Gastroesophageal sphincter (tissue), 4 donors: ENCODE measurements at regions not wholly inside any gene's neighbourhood (a gene's known extent, or its start where the extent isn't known, plus 50 kb on each side); places are given as distances from the start of the nearest gene placed in this dataset.

Experiments
- ATAC-seq: fragments of 150-250 bp; one replicate; pipeline ENCODE4 v1.9.1; 2016; ENCODE audit warnings: mild to moderate bottlenecking, moderate library complexity
- H3K27ac ChIP-seq, 4 donors: fragments of 200-600 bp; sonication (generic) in 3 of 4; 1 replicate in 3 of 4; 2 replicates in 1 of 4; pipeline ENCODE4 v1.5.1; 2016 to 2019
- H3K27me3 ChIP-seq: fragments of 200-600 bp; sonication (generic); one replicate; pipeline ENCODE4 v1.5.1; 2019
- H3K36me3 ChIP-seq, 2 donors: fragments of 200-600 bp; sonication (generic); one replicate each; pipeline ENCODE4 v1.5.1; 2019; ENCODE audit warnings: control low read depth in 1 of 2
- H3K4me1 ChIP-seq, 3 donors: fragments of 200-600 bp; sonication (generic); 1 replicate in 2 of 3; 2 replicates in 1 of 3; pipeline ENCODE4 v1.5.1; 2016 to 2019; ENCODE audit warnings: control low read depth in 2 of 3
- H3K4me3 ChIP-seq, 2 donors: fragments of 200-600 bp; sonication (generic); one replicate each; pipeline ENCODE4 v1.5.1; 2019; ENCODE audit warnings: mild to moderate bottlenecking in 1 of 2, moderate library complexity in 1 of 2
- H3K9me3 ChIP-seq, 3 donors: fragments of 200-600 bp; sonication (generic); one replicate each; pipeline ENCODE4 v1.5.1; 2017 to 2019; ENCODE audit warnings: control low read depth in 2 of 3
- EP300 ChIP-seq: sonication (generic); formaldehyde crosslinking; IDR thresholded peaks from one replicate; pipeline ENCODE4 v1.6.1; 2017; ENCODE audit warnings: antibody characterized with exemption, mild to moderate bottlenecking
- POLR2A ChIP-seq, 2 donors: fragments of 450-650 bp; IDR thresholded peaks; one replicate each; pipeline ENCODE4 v1.6.1; 2017; ENCODE audit warnings: antibody characterized with exemption in 2 of 2, mild to moderate bottlenecking in 2 of 2, moderate library complexity in 1 of 2
- POLR2AphosphoS5 ChIP-seq: sonication (generic); formaldehyde crosslinking; IDR thresholded peaks from one replicate; pipeline ENCODE4 v1.6.1; 2017; ENCODE audit warnings: antibody characterized with exemption
- WGBS, 2 donors: methylation state at CpG; one replicate each; pipeline ENCODE4 v1.1.5; 2018; ENCODE audit warnings: low coverage in 1 of 2; 5-methylcytosine and 5-hydroxymethylcytosine counted together
- TF ChIP-seq, protein P1 (sequence below), 4 experiments: fragments of 200-600 bp in 2 of 4; fragments of 450-650 bp in 2 of 4; sonication (generic) in 1 of 4; IDR thresholded peaks; one replicate each; pipeline ENCODE4 v1.5.1; 2017 to 2019; ENCODE audit warnings: antibody characterized with exemption in 4 of 4, mild to moderate bottlenecking in 2 of 4, moderate library complexity in 2 of 4

DNA sequence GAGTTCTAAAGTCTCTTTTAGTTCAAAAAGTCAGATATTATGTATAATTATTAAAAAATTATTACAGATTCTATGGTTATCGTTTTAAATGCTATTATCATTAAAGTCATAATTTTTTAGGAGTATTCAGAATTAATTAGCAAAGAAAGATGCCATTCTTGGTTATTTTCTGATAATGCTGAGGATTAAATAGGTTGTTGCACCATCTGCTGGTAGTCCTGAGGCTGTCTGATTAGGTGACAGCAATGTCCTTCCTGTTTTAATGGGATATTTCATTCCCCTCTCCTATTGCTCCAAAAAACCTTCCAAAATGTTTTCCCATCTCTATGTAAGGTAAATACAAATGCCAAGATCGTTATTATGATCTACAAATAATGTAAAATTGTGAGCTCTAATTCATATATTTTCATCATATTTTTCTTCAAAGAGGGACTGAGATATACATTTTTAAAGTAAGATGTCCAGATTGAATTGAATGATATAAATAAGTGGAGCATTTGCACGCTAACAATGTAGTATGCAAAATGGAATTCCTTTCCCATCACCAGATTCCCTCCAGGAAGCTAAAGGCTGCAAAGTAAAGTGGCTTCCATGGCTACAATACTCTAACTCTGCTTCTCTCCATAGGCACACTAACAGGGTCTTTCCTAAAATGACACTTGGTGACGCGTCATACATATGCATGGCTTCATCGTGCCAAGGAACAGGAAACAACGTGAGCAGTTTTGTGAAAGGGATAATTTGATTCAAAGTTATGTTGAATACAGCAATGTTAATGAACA lies 58.8 kb upstream of the AKR1E2 start:
- H3K27ac ChIP-seq, result peak overlapping the region in 2 of 4 donors; percentile 35 to 62
- H3K36me3 ChIP-seq, result no peaks in the 10 kb centered on the region
- ATAC-seq, result peak; percentile 34
- H3K9me3 ChIP-seq, result no peaks in the 10 kb centered on the region
- no peaks in the 10 kb centered on the region for H3K27me3 ChIP-seq
- WGBS, 2 donors, result 36 to 48% methylated on average over 7 of the region's 7 CpGs
- no peak overlapping the region for H3K4me3 ChIP-seq
- TF ChIP-seq, protein P1, sequence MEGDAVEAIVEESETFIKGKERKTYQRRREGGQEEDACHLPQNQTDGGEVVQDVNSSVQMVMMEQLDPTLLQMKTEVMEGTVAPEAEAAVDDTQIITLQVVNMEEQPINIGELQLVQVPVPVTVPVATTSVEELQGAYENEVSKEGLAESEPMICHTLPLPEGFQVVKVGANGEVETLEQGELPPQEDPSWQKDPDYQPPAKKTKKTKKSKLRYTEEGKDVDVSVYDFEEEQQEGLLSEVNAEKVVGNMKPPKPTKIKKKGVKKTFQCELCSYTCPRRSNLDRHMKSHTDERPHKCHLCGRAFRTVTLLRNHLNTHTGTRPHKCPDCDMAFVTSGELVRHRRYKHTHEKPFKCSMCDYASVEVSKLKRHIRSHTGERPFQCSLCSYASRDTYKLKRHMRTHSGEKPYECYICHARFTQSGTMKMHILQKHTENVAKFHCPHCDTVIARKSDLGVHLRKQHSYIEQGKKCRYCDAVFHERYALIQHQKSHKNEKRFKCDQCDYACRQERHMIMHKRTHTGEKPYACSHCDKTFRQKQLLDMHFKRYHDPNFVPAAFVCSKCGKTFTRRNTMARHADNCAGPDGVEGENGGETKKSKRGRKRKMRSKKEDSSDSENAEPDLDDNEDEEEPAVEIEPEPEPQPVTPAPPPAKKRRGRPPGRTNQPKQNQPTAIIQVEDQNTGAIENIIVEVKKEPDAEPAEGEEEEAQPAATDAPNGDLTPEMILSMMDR (IDR thresholded peaks at IDR 0.05), result peak; percentile 57 to 86 (median 77)
- no peak for TF ChIP-seq POLR2A (IDR thresholded peaks at IDR 0.05)
- peaks cover 7 to 33% (median 19%) of the 10 kb centered on the region in 3 donors for H3K4me1 ChIP-seq

DNA sequence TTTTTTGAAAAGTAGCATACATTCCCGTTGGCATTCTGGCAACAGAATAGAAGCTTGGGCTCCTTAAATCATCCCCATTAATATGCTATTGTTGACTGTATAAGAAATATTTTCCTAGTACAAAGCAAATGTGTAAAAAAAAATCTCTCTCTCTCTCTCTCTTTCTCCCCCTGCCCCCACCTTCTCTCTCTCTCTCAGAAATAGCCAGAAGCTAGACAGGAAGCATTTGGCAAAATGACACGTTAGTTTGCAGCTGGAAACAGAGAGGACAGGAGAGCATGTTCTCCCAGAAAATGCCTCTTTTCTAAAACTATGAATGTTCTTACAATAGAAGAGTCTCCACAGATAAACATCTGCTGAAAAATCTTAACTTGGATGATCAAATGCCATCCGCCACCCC lies 59.6 kb upstream of the AKR1E2 start:
- 21 to 52% methylated on average over 2 to 3 of the region's 3 CpGs for WGBS, 2 donors
- ATAC-seq, result no peak
- peak overlapping the region in 3 of 4 donors; percentile 11 to 62 (median 35) for H3K27ac ChIP-seq
- H3K4me3 ChIP-seq, result no peak overlapping the region
- peaks cover 7 to 28% (median 16%) of the 10 kb centered on the region in 3 donors for H3K4me1 ChIP-seq
- H3K27me3 ChIP-seq, result no peaks in the 10 kb centered on the region
- H3K36me3 ChIP-seq, result no peaks in the 10 kb centered on the region
- no peaks in the 10 kb centered on the region for H3K9me3 ChIP-seq
- TF ChIP-seq, protein P1 (IDR thresholded peaks at IDR 0.05), result no peak
- no peak for TF ChIP-seq POLR2AphosphoS5
- no peak for TF ChIP-seq POLR2A (IDR thresholded peaks at IDR 0.05)
- no peak for TF ChIP-seq EP300

DNA sequence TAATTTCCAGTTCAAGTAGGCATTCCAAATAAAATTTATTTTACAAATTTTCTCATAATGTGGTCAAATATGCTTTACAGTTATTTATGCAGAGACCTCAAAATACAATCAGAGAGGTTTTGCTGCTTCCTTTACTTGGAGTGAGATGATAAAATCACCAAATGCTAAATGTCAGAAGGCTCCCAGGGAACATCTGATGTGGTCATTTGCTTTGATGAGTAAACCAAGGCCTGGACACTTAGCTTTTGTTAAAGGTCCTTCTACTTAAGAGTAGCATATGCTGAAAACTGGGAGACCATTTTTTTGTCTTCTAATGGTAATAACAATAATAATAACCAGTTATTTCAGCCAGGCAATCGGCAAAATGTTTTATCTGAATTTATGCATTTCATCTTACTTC lies 60.6 kb upstream of the AKR1E2 start:
- no peaks in the 10 kb centered on the region for H3K9me3 ChIP-seq
- peaks cover 3 to 17% (median 7%) of the 10 kb centered on the region in 3 donors for H3K4me1 ChIP-seq
- H3K4me3 ChIP-seq, result no peak overlapping the region
- no peaks in the 10 kb centered on the region for H3K27me3 ChIP-seq
- no peak overlapping the region for H3K27ac ChIP-seq
- TF ChIP-seq, protein P1 (IDR thresholded peaks at IDR 0.05), result no peak
- no peak for TF ChIP-seq POLR2A (IDR thresholded peaks at IDR 0.05)
- no peak for TF ChIP-seq POLR2AphosphoS5
- TF ChIP-seq EP300, result no peak
- no peak for ATAC-seq
- H3K36me3 ChIP-seq, result no peaks in the 10 kb centered on the region
- WGBS, 2 donors, result 63 to 93% methylated on average over 1 of the region's 1 CpG

DNA sequence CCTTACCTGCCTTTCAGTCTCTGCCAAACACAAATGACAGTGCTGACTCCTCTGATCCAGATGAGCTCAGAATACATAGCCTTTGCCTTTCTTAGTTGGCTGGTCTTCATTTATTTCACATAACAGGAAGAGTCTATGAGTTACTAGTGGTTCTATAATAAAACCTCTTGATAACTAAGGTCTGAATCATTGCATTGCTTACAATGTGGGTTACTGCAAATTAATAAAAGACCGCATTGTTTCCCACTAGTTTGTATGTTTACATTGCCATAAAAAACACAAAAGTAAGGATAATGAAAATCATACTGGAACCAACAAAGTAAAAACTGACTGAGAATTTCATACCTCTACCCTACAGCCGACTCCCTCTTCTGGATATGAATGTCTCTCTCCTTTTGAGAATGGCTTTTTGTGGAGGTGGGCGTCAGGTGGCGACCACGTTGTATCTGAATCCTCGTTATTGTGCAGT lies 62.0 kb upstream of the AKR1E2 start:
- Histone ChIP-seq H3K27me3 (no peaks in the 10 kb centered on the region), H3K9me3 (no peaks in the 10 kb centered on the region), H3K27ac (no peak overlapping the region), H3K4me3 (no peak overlapping the region), H3K4me1 (peaks cover 3 to 15% (median 7%) of the 10 kb centered on the region in 3 donors), H3K36me3 (no peaks in the 10 kb centered on the region)
- no peak for ATAC-seq
- TF ChIP-seq, protein P1 (IDR thresholded peaks at IDR 0.05), result no peak
- TF ChIP-seq POLR2AphosphoS5 (no peak), POLR2A (IDR thresholded peaks at IDR 0.05) (no peak), EP300 (no peak)
- 79 to 96% methylated on average over 6 of the region's 6 CpGs for WGBS, 2 donors

DNA sequence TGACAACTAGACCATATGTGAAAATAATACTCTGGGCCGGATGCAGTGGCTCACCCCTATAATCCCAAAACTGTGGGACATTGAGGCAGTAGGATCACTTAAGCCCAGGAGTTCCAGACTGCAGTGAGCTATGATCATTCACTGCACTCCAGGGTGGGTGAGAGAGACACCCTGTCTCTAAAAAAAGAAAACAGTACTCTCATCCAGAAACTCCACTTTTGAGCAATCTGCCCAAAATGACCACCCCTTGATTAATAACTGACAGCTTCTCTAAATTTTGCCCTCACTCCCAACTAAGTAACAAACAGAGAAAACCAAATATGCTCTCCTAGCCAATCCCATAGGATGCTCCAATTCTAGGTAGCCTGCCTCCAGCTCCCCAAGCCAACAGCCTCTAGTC lies 62.5 kb upstream of the AKR1E2 start:
- no peak overlapping the region for H3K27ac ChIP-seq
- H3K27me3 ChIP-seq, result no peaks in the 10 kb centered on the region
- ATAC-seq, result no peak
- H3K36me3 ChIP-seq, result no peaks in the 10 kb centered on the region
- 88 to 100% methylated on average over 1 of the region's 1 CpG for WGBS, 2 donors
- H3K4me1 ChIP-seq, result peaks cover 3 to 15% (median 7%) of the 10 kb centered on the region in 3 donors
- no peak for TF ChIP-seq EP300
- TF ChIP-seq, protein P1 (IDR thresholded peaks at IDR 0.05), result no peak
- no peak for TF ChIP-seq POLR2A (IDR thresholded peaks at IDR 0.05)
- no peak for TF ChIP-seq POLR2AphosphoS5
- H3K4me3 ChIP-seq, result no peak overlapping the region
- no peaks in the 10 kb centered on the region for H3K9me3 ChIP-seq
